HepG2 (cell line): ENCODE measurements at regions not wholly inside any gene's neighbourhood (a gene's known extent, or its start where the extent isn't known, plus 50 kb on each side); places are given as distances from the start of the nearest gene placed in this dataset.

ENCODE experiments used
- CTCF ChIP-seq: sonication (generic); formaldehyde crosslinking; IDR thresholded peaks from 2 replicates; pipeline ENCODE4 v1.5.0; 2020; ENCODE audit warnings: mild to moderate bottlenecking, missing genetic modification reagents, moderate library complexity
- RXRA ChIP-seq: sonication (generic); formaldehyde crosslinking; IDR thresholded peaks from 2 replicates; pipeline ENCODE4 v1.5.1; 2020; ENCODE audit warnings: missing genetic modification reagents
- SP4 ChIP-seq: sonication (generic); formaldehyde crosslinking; IDR thresholded peaks from 2 replicates; pipeline ENCODE4 v1.8.1; 2023; ENCODE audit warnings: mild to moderate bottlenecking, missing genetic modification reagents
- TERF1 ChIP-seq: sonication (generic); formaldehyde crosslinking; IDR thresholded peaks from 2 replicates; pipeline ENCODE4 v1.8.0; 2022; ENCODE audit warnings: mild to moderate bottlenecking, missing genetic modification reagents, moderate library complexity
- ZFP1 ChIP-seq: IDR thresholded peaks from 2 replicates; pipeline ENCODE4 v1.6.1; 2016
- ZKSCAN1 ChIP-seq: fragments of 150-350 bp; IDR thresholded peaks from 2 replicates; pipeline ENCODE4 v1.6.1; 2014; ENCODE audit warnings: low read length
- ZNF382 ChIP-seq: sonication (generic); formaldehyde crosslinking; IDR thresholded peaks from 2 replicates; pipeline ENCODE4 v1.5.0; 2020; ENCODE audit warnings: missing genetic modification reagents, mild to moderate bottlenecking, borderline replicate concordance

GRCh38 chr2:155364766-155365165 is 666.3 kb downstream of the KCNJ3 start:
- no peak for TF ChIP-seq TERF1 (CRISPR knock-in tag)
- no peak for TF ChIP-seq CTCF (CRISPR knock-in tag)
- no peak for TF ChIP-seq RXRA (CRISPR knock-in tag)
- no peak for TF ChIP-seq ZKSCAN1
- no peak for TF ChIP-seq ZFP1
- no peak for TF ChIP-seq SP4
- no peak for TF ChIP-seq ZNF382 (CRISPR knock-in tag)
